H1 (cell line): ENCODE measurements at regions not wholly inside any gene's neighbourhood (a gene's known extent, or its start where the extent isn't known, plus 50 kb on each side); places are given as distances from the start of the nearest gene placed in this dataset.

ENCODE experiments used
- ATF2 ChIP-seq: IDR thresholded peaks from 2 replicates; pipeline ENCODE4 v1.6.1; 2012; ENCODE audit warnings: low read length, inconsistent platforms
- TAF7 ChIP-seq: optimal IDR thresholded peaks from 2 replicates; pipeline ENCODE3; 2011; ENCODE audit warnings: low read depth, mild to moderate bottlenecking, inconsistent platforms, low read length, moderate library complexity, borderline replicate concordance

GRCh38 chr5:105033637-105034400, 1471.2 kb upstream of the NUDT12 start (continued):
- TF ChIP-seq ATF2 (no peak), TAF7 (no peak)
